ENCODE measurements at regions not wholly inside any gene's neighbourhood (a gene's known extent, or its start where the extent isn't known, plus 50 kb on each side); places are given as distances from the start of the nearest gene placed in this dataset.

DNA sequence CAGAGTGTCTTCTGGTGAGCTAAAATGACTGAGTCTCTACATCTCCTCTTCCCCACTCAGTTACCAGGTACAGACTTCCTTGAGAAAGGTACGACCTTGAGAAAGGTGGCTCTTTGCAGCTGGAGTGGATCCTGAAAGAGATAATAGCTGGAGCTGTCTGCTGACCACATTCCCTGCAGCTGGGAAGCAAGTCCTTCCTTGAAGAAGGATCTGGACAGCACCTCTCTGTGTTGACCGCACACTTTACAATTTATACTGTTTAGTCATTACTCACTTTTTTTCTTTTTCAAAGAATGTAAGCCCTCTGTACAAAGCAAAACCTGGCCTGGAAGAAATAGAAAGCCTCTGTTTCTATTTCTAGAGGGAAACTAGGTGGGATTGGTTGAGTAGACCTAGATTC lies 148.8 kb downstream of the MACIR start:
- Histone ChIP-seq H3K9me3 (no peaks in the 10 kb centered on the region), H3K4me1 (no peaks in the 10 kb centered on the region), H3K36me3 (no peaks in the 10 kb centered on the region), H3K27me3 (no peaks in the 10 kb centered on the region), H3K27ac (replicated peaks in 1 of 4) (no peak overlapping the region), H3K4me3 (no peak overlapping the region)
- no peak for TF ChIP-seq POLR2AphosphoS5 (IDR thresholded peaks at IDR 0.05)
- TF ChIP-seq, protein P1, sequence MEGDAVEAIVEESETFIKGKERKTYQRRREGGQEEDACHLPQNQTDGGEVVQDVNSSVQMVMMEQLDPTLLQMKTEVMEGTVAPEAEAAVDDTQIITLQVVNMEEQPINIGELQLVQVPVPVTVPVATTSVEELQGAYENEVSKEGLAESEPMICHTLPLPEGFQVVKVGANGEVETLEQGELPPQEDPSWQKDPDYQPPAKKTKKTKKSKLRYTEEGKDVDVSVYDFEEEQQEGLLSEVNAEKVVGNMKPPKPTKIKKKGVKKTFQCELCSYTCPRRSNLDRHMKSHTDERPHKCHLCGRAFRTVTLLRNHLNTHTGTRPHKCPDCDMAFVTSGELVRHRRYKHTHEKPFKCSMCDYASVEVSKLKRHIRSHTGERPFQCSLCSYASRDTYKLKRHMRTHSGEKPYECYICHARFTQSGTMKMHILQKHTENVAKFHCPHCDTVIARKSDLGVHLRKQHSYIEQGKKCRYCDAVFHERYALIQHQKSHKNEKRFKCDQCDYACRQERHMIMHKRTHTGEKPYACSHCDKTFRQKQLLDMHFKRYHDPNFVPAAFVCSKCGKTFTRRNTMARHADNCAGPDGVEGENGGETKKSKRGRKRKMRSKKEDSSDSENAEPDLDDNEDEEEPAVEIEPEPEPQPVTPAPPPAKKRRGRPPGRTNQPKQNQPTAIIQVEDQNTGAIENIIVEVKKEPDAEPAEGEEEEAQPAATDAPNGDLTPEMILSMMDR (IDR thresholded peaks at IDR 0.05) = no peak
- no peak for TF ChIP-seq POLR2A (IDR thresholded peaks at IDR 0.05; ENCODE audit: low read depth)
- TF ChIP-seq EP300 (IDR thresholded peaks at IDR 0.05) = no peak
- intact Hi-C loops (cut with DNase I) = no loop called here
- 90% methylated on average over 2 of the region's 2 CpGs for WGBS
- DNase-seq (ENCODE audit: extremely low spot score) = no peak

DNA sequence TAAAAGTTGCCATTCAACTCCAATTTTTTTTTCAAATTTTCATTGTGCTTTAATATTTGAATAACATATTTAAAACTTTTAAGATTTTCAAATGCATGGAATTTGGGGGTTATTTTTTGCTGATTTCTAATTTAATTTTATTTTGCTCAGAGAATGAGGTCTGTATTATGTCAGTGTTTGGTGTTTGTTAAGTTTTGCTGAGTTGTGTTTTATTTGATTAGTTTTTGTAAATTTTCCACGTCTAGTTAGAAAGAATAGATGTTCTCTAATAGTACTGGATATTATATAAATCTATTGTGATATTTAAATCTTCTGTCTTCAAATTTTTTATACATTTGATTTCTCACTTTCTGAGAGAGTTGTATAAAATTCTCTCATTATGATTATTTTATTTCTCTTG lies 145.9 kb downstream of the MACIR start:
- Histone ChIP-seq H3K27me3 (no peaks in the 10 kb centered on the region), H3K4me3 (no peak overlapping the region), H3K27ac (replicated peaks in 1 of 4) (no peak overlapping the region), H3K4me1 (no peaks in the 10 kb centered on the region), H3K9me3 (no peaks in the 10 kb centered on the region), H3K36me3 (no peaks in the 10 kb centered on the region)
- intact Hi-C loops (cut with DNase I) = no loop called here
- 57% methylated on average over 1 of the region's 1 CpG for WGBS
- DNase-seq (ENCODE audit: extremely low spot score) = no peak
- TF ChIP-seq POLR2A (IDR thresholded peaks at IDR 0.05; ENCODE audit: low read depth) (no peak), POLR2AphosphoS5 (IDR thresholded peaks at IDR 0.05) (no peak), EP300 (IDR thresholded peaks at IDR 0.05) (no peak)
- TF ChIP-seq, protein P1 (IDR thresholded peaks at IDR 0.05) = no peak

DNA sequence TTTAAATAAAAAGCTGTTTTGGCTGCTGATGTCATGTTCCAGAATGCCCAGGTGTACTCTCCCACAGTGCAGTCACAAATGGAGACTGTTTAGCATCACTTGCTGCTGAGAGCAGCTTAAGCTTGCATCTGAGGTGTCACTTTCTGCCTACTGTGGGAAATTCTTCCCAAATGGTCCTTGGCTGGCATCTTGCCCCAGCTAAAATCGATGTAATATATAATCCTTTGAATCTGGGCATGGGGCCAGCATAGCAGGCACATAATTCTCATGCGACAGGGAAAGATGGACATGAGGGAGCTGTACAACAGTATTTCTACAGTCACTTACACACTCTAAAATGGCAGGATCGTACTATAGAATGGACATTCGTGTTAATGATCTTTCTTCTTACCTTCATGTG lies 144.3 kb downstream of the MACIR start:
- intact Hi-C loops (cut with DNase I) = no loop called here
- no peak for DNase-seq (ENCODE audit: extremely low spot score)
- TF ChIP-seq POLR2A (IDR thresholded peaks at IDR 0.05; ENCODE audit: low read depth) = no peak
- TF ChIP-seq, protein P1 (IDR thresholded peaks at IDR 0.05) = no peak
- TF ChIP-seq POLR2AphosphoS5 (IDR thresholded peaks at IDR 0.05) = no peak
- TF ChIP-seq EP300 (IDR thresholded peaks at IDR 0.05) = no peak
- Histone ChIP-seq H3K9me3 (no peaks in the 10 kb centered on the region), H3K27me3 (no peaks in the 10 kb centered on the region), H3K4me3 (no peak overlapping the region), H3K36me3 (no peaks in the 10 kb centered on the region), H3K4me1 (no peaks in the 10 kb centered on the region), H3K27ac (replicated peaks in 1 of 4) (no peak overlapping the region)
- 65% methylated on average over 4 of the region's 4 CpGs for WGBS

DNA sequence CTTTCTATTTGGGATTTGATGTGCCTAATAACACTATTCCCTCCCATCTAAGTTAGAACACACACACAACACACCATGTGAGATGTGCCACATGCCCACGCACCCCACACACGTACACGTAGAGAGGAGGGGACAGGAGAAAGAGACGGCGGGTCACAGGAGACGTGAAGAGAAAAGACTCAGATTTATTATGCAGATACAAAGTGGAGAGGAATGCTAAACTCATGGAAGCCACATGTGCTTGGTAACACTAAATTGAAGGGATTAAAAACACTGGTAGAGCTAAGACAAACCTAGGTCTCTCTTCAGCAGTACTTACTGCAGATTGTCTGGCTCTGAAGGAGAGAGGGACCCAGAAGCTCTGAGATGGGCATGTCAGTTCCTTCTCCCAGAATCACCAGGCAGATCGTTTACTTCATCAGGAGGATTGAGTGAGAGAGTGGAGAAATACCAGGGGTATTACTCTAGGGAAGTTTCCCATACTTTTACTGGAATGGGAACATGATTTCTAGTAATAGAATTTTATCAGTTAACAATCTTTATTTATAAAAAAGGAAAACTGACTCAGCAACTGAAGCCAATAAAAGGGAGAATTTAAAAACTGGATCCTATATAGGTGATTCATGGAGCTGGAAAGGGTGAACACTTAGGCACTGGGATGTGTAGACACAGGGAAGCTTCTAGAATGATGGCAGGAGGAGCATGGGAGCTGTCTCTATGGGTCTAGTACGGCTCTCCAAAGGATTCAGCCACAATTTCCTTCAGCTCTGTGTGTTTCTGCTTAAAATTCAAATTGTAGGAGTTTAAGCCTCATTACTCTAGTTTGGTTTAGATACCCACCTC lies 139.4 kb downstream of the MACIR start:
- WGBS = 87% methylated on average over 8 of the region's 8 CpGs
- TF ChIP-seq EP300 (IDR thresholded peaks at IDR 0.05) = no peak
- no peak for TF ChIP-seq POLR2AphosphoS5 (IDR thresholded peaks at IDR 0.05)
- TF ChIP-seq POLR2A (IDR thresholded peaks at IDR 0.05; ENCODE audit: low read depth) = no peak
- TF ChIP-seq, protein P1 (IDR thresholded peaks at IDR 0.05) = no peak
- no peak for DNase-seq (ENCODE audit: extremely low spot score)

More for the DNA sequence above, 139.4 kb downstream of the MACIR start:
- Histone ChIP-seq H3K9me3 (no peaks in the 10 kb centered on the region), H3K27me3 (no peaks in the 10 kb centered on the region), H3K36me3 (no peaks in the 10 kb centered on the region), H3K4me3 (no peak overlapping the region), H3K4me1 (peaks cover 0 to 10% (median 0%) of the 10 kb centered on the region in 4 donors), H3K27ac (replicated peaks in 1 of 4) (no peak overlapping the region)
- intact Hi-C loops (cut with DNase I) = no loop called here

Measured in esophagus muscularis mucosa (tissue), 4 donors.